SK-N-DZ (cell line): ENCODE measurements at regions not wholly inside any gene's neighbourhood (a gene's known extent, or its start where the extent isn't known, plus 50 kb on each side); places are given as distances from the start of the nearest gene placed in this dataset.

Experiments
- small RNA-seq, 2 experiments: library from RNA; depleted of rRNA; stranded (forward); fragments of <200 nt; gene quantifications; one replicate each; pipeline ENCODE3, GENCODE V24; 2014

Small RNAs in the stretch of these regions (small RNA-seq; reads per million reads assigned to genes)
- gene AC025768.1 (0 reads per million in 2 experiments), gene RF00017 (0 reads per million in 2 experiments), gene RF00136 (0 to 2.0 reads per million in 2 experiments), gene RN7SL58P (0 reads per million in 2 experiments)
